Neuronal stem cell (in vitro differentiated cells): ENCODE measurements at regions not wholly inside any gene's neighbourhood (a gene's known extent, or its start where the extent isn't known, plus 50 kb on each side); places are given as distances from the start of the nearest gene placed in this dataset.

ENCODE experiments used
- DNase-seq: peaks from one replicate; pipeline ENCODE4 v3.0.0-alpha.2; 2013; ENCODE audit warnings: low spot score
- H2AFZ ChIP-seq: one replicate; pipeline ENCODE4 v1.6.1; 2013; ENCODE audit warnings: mild to moderate bottlenecking, low read length, inconsistent platforms
- H2AK5ac ChIP-seq: 2 replicates; pipeline ENCODE4 v1.6.1; 2013; ENCODE audit warnings: low read depth, mild to moderate bottlenecking, inconsistent platforms, low read length, moderate library complexity, mixed read lengths
- H2BK120ac ChIP-seq: 2 replicates; pipeline ENCODE4 v1.6.1; 2013; ENCODE audit warnings: low read depth, mild to moderate bottlenecking, inconsistent platforms, low read length, moderate library complexity, mixed read lengths
- H2BK12ac ChIP-seq: one replicate; pipeline ENCODE4 v1.6.1; 2013; ENCODE audit warnings: low read length, inconsistent platforms
- H2BK15ac ChIP-seq: 2 replicates; pipeline ENCODE4 v1.6.1; 2013; ENCODE audit warnings: mild to moderate bottlenecking, low read length, inconsistent platforms, mixed read lengths
- H2BK5ac ChIP-seq: one replicate; pipeline ENCODE4 v1.6.1; 2013; ENCODE audit warnings: inconsistent platforms, mild to moderate bottlenecking, low read length, moderate library complexity
- H3K14ac ChIP-seq: one replicate; pipeline ENCODE4 v1.6.1; 2013; ENCODE audit warnings: low read length, inconsistent platforms
- H3K18ac ChIP-seq: 2 replicates; pipeline ENCODE4 v1.6.1; 2013; ENCODE audit warnings: low read length, inconsistent platforms
- H3K23ac ChIP-seq: 2 replicates; pipeline ENCODE4 v1.6.1; 2013; ENCODE audit warnings: low read depth, mild to moderate bottlenecking, mixed read lengths, low read length, inconsistent platforms; ENCODE audit not compliant: poor library complexity
- H3K27ac ChIP-seq: replicated peaks from 3 replicates; pipeline ENCODE4 v1.5.1; 2013; ENCODE audit warnings: low read length, inconsistent platforms
- H3K27me3 ChIP-seq, 3 experiments: 2 replicates each; pipeline ENCODE4 v1.6.1; 2013; ENCODE audit warnings: low read length in 3 of 3, mild to moderate bottlenecking in 2 of 3, inconsistent platforms in 1 of 3, low read depth in 1 of 3, mixed read lengths in 1 of 3, moderate library complexity in 1 of 3; ENCODE audit not compliant: control insufficient read depth in 3 of 3, insufficient read depth in 3 of 3
- H3K36me3 ChIP-seq, 2 donors: replicated peaks in 1 of 2; 2 replicates each; pipeline ENCODE4 v1.6.1; 2013; ENCODE audit warnings: low read length in 2 of 2; ENCODE audit not compliant: control insufficient read depth in 2 of 2, insufficient read depth in 2 of 2
- H3K4ac ChIP-seq: 2 replicates; pipeline ENCODE4 v1.6.1; 2013; ENCODE audit warnings: inconsistent platforms, mild to moderate bottlenecking, low read length, moderate library complexity
- H3K4me1 ChIP-seq, 2 donors: 1 replicate in 1 of 2; 2 replicates in 1 of 2; pipeline ENCODE4 v1.6.1; 2013; ENCODE audit warnings: low read length in 2 of 2, low read depth in 1 of 2; ENCODE audit not compliant: control insufficient read depth in 2 of 2, insufficient read depth in 1 of 2
- H3K4me2 ChIP-seq: one replicate; pipeline ENCODE4 v1.6.1; 2013; ENCODE audit warnings: mild to moderate bottlenecking, low read length, inconsistent platforms; ENCODE audit not compliant: insufficient read depth, poor library complexity, severe bottlenecking
- H3K4me3 ChIP-seq, 2 donors: 2 replicates each; pipeline ENCODE4 v1.5.1; 2013; ENCODE audit warnings: low read length in 2 of 2, mild to moderate bottlenecking in 2 of 2, inconsistent platforms in 1 of 2, moderate library complexity in 1 of 2
- H3K79me1 ChIP-seq: one replicate; pipeline ENCODE4 v1.6.1; 2013; ENCODE audit warnings: low read depth, mild to moderate bottlenecking, inconsistent platforms, low read length, moderate library complexity
- H3K9ac ChIP-seq: one replicate; pipeline ENCODE4 v1.6.1; 2013; ENCODE audit warnings: mild to moderate bottlenecking, low read depth, low read length, inconsistent platforms; ENCODE audit not compliant: poor library complexity
- H3K9me3 ChIP-seq, 2 donors: replicated peaks in 1 of 2; 2 replicates each; pipeline versions ENCODE3 to v1.6.1; 2013; ENCODE audit warnings: low read length in 2 of 2, mild to moderate bottlenecking in 2 of 2, inconsistent platforms in 1 of 2, low read depth in 1 of 2, mixed read lengths in 1 of 2, moderate library complexity in 1 of 2; ENCODE audit not compliant: control insufficient read depth in 2 of 2, insufficient read depth in 1 of 2
- H4K8ac ChIP-seq: one replicate; pipeline ENCODE4 v1.6.1; 2013; ENCODE audit warnings: low read depth, mild to moderate bottlenecking, inconsistent platforms, low read length, moderate library complexity
- H4K91ac ChIP-seq: one replicate; pipeline ENCODE4 v1.6.1; 2013; ENCODE audit warnings: low read length, low read depth, mild to moderate bottlenecking, inconsistent platforms; ENCODE audit not compliant: poor library complexity
- WGBS, 2 donors: extraction: QIAGEN DNeasy Blood & Tissue Kit; methylation state at CpG; one replicate each; pipeline ENCODE4 v1.1.7; 2013; ENCODE audit warnings: missing lambda C conversion rate in 2 of 2, mixed read lengths in 1 of 2; ENCODE audit not compliant: insufficient read length in 2 of 2, insufficient replicate concordance in 1 of 2; ENCODE audit errors: extremely low coverage in 2 of 2; 5-methylcytosine and 5-hydroxymethylcytosine counted together

GRCh38 chr2:128817813-128818212 lies 499.1 kb upstream of the HS6ST1 start:
- Histone ChIP-seq H3K18ac (no peak overlapping the region), H4K8ac (no peak overlapping the region), H2BK12ac (no peak overlapping the region), H2BK5ac (no peak overlapping the region), H2BK120ac (no peak overlapping the region), H3K4me1 (peaks cover 2 to 16% of the 10 kb centered on the region in 2 donors), H3K14ac (no peak overlapping the region), H2AFZ (peak overlapping the region; percentile 38), H3K4me2 (no peak overlapping the region), H3K27me3 (no peaks in the 10 kb centered on the region), H3K4ac (no peak overlapping the region), H3K9ac (no peak overlapping the region), H3K27ac (no peak overlapping the region), H3K23ac (no peak overlapping the region), H3K9me3 (no peaks in the 10 kb centered on the region), H4K91ac (no peak overlapping the region), H2AK5ac (no peak overlapping the region), H3K4me3 (no peak overlapping the region), H3K36me3 (no peaks in the 10 kb centered on the region), H2BK15ac (no peak overlapping the region), H3K79me1 (no peaks in the 10 kb centered on the region)
- no CpG with 5 or more reads among the region's 6 CpGs for WGBS, 2 donors
- no peak for DNase-seq

DNA sequence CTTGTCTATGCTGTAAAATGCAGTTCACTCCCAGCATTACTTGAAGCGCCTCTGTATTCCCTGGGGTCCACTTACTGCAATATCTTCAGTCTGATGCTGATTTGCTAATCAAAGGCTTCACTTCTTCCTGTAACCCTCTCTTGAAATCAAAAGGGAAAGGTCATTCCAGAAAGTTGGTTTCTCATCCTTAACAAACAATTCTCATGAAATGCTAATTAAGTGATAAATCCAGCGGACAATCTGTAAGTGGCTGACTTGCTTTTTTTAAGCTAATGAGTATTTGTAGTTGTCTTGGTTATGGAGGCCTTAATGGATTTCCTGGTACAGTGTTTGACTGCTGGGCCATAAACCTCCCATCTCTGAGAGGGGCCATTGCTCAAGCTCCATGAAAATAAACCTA lies 499.6 kb upstream of the HS6ST1 start:
- no peak overlapping the region for H3K18ac ChIP-seq
- no peaks in the 10 kb centered on the region for H3K9me3 ChIP-seq
- H2BK15ac ChIP-seq: no peak overlapping the region
- no peaks in the 10 kb centered on the region for H3K79me1 ChIP-seq
- no peak overlapping the region for H3K4me3 ChIP-seq
- no peak for DNase-seq
- H3K4me2 ChIP-seq: no peak overlapping the region
- no peak overlapping the region for H4K8ac ChIP-seq
- H4K91ac ChIP-seq: no peak overlapping the region
- no peak overlapping the region for H3K23ac ChIP-seq
- no peak overlapping the region for H2BK5ac ChIP-seq
- no peak overlapping the region for H2BK120ac ChIP-seq
- H3K27ac ChIP-seq: no peak overlapping the region
- no peaks in the 10 kb centered on the region for H3K27me3 ChIP-seq
- H2AK5ac ChIP-seq: no peak overlapping the region
- WGBS, 2 donors: no CpG with 5 or more reads among the region's 2 CpGs
- H3K36me3 ChIP-seq: no peaks in the 10 kb centered on the region
- H2BK12ac ChIP-seq: no peak overlapping the region
- H3K4me1 ChIP-seq: peaks cover 2 to 16% of the 10 kb centered on the region in 2 donors
- no peak overlapping the region for H3K9ac ChIP-seq
- no peak overlapping the region for H3K14ac ChIP-seq
- H3K4ac ChIP-seq: no peak overlapping the region
- no peak overlapping the region for H2AFZ ChIP-seq

DNA sequence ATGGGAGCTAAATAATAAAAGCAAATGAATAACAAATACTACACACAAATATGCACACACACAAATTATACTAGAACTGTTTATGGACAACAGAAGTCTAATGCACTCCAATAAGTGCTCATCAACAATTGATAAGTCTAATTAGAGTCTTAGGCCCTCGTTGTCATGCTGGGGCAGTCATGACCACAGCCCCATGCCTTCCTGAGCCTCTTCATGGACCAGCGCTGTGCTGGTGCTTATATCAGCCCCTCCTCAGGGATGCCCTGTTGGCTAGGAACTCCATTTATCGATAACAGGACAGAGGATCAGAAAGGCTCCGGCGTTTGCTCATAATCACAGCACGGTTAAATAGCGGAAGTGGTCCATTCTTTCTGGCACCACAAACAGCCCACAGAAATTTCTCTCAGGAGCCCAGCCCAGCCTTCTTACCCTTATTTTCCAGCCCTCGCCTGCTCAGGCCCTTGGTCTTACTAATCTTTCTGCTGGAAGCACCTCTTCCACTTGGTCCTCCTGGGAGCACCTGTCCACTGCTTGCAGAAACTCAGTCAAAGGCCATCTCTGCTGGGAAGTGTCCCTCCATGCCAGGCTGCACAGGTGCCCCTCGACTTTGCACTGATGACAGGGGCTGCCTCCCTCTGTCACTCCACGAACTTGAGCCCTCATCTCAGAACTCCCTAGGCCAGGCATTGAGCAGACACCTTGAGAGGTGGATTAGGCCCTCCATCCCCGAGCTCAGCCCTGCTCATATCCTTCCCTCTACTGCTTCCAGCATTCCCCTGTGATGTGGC lies 500.2 kb upstream of the HS6ST1 start:
- no CpG with 5 or more reads among the region's 11 CpGs for WGBS, 2 donors
- H4K8ac ChIP-seq: no peak overlapping the region

DNA sequence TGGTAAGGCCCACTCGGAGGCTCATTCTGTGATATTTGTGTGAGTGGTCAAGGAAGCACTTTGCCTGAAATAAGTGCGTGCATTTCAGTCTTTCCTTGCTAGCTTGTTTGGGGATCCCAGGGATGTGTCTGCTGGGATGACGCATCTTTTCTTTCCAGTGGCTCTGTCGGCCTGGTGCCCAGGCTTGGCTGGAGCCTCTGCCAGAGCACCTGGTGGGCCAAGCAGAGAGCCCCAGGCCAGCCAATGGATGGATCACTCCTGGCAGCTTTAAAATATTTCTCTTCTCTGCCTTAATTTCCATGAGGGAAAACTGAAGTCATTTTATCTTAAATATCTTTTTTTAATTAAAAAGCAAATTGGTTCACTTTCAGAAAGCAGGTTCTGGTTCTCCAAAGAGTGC lies 501.8 kb upstream of the HS6ST1 start:
- H4K91ac ChIP-seq: no peak overlapping the region
- DNase-seq: no peak
- no peak overlapping the region for H3K27ac ChIP-seq
- H3K9me3 ChIP-seq: no peaks in the 10 kb centered on the region
- H3K23ac ChIP-seq: no peak overlapping the region
- H3K27me3 ChIP-seq: no peaks in the 10 kb centered on the region
- H2AK5ac ChIP-seq: no peak overlapping the region
- H3K4ac ChIP-seq: no peak overlapping the region
- peaks cover 2 to 16% of the 10 kb centered on the region in 2 donors for H3K4me1 ChIP-seq
- no CpG with 5 or more reads among the region's 4 CpGs for WGBS, 2 donors
- no peak overlapping the region for H2BK15ac ChIP-seq
- no peaks in the 10 kb centered on the region for H3K36me3 ChIP-seq
- H3K18ac ChIP-seq: no peak overlapping the region
- no peak overlapping the region for H2AFZ ChIP-seq
- H3K9ac ChIP-seq: no peak overlapping the region
- H3K79me1 ChIP-seq: no peaks in the 10 kb centered on the region
- H2BK120ac ChIP-seq: no peak overlapping the region
- no peak overlapping the region for H3K14ac ChIP-seq
- no peak overlapping the region for H4K8ac ChIP-seq
- no peak overlapping the region for H2BK12ac ChIP-seq
- no peak overlapping the region for H3K4me3 ChIP-seq
- H3K4me2 ChIP-seq: no peak overlapping the region
- no peak overlapping the region for H2BK5ac ChIP-seq

More for the DNA sequence above, 500.2 kb upstream of the HS6ST1 start:
- no peak overlapping the region for H3K4ac ChIP-seq
- H2BK120ac ChIP-seq: no peak overlapping the region
- no peak overlapping the region for H2AFZ ChIP-seq
- H3K14ac ChIP-seq: no peak overlapping the region
- H2AK5ac ChIP-seq: no peak overlapping the region
- no peak overlapping the region for H3K4me3 ChIP-seq
- H3K36me3 ChIP-seq: no peaks in the 10 kb centered on the region
- H3K4me2 ChIP-seq: no peak overlapping the region
- no peak overlapping the region for H3K9ac ChIP-seq
- H3K9me3 ChIP-seq: no peaks in the 10 kb centered on the region
- peaks cover 2 to 16% of the 10 kb centered on the region in 2 donors for H3K4me1 ChIP-seq
- no peak overlapping the region for H3K23ac ChIP-seq
- H3K79me1 ChIP-seq: no peaks in the 10 kb centered on the region
- H2BK15ac ChIP-seq: no peak overlapping the region
- DNase-seq: no peak
- H3K27ac ChIP-seq: no peak overlapping the region
- no peak overlapping the region for H2BK5ac ChIP-seq
- H3K18ac ChIP-seq: no peak overlapping the region
- no peak overlapping the region for H4K91ac ChIP-seq
- H3K27me3 ChIP-seq: no peaks in the 10 kb centered on the region
- no peak overlapping the region for H2BK12ac ChIP-seq
